Cardiac muscle cell (in vitro differentiated cells and primary cell): ENCODE measurements at regions not wholly inside any gene's neighbourhood (a gene's known extent, or its start where the extent isn't known, plus 50 kb on each side); places are given as distances from the start of the nearest gene placed in this dataset.
A peak's percentile ranks its signal among the peaks of the same experiment; 100 is the strongest.

ENCODE experiments used
- DNase-seq, 2 donors: peaks; one replicate each; pipeline versions ENCODE4 v3.0.0 to v3.0.0-alpha.2; 2010 to 2017; ENCODE audit warnings: low read depth in 1 of 2, low spot score in 1 of 2
- H3K27ac ChIP-seq: fragments of 200-600 bp; sonication (generic); 2 replicates; pipeline ENCODE4 v1.5.1; 2016
- H3K27me3 ChIP-seq: fragments of 200-600 bp; sonication (generic); 2 replicates; pipeline ENCODE4 v1.6.0; 2016; ENCODE audit warnings: control low read depth
- H3K36me3 ChIP-seq: fragments of 200-600 bp; sonication (generic); 2 replicates; pipeline ENCODE4 v1.5.1; 2016; ENCODE audit warnings: control low read depth
- H3K4me1 ChIP-seq: fragments of 200-600 bp; sonication (generic); 2 replicates; pipeline ENCODE4 v1.8.1; 2017; ENCODE audit warnings: low read depth, mild to moderate bottlenecking, mixed run types
- H3K4me3 ChIP-seq: fragments of 200-600 bp; sonication (generic); 2 replicates; pipeline ENCODE4 v1.5.1; 2016; ENCODE audit warnings: mild to moderate bottlenecking
- H3K9me3 ChIP-seq: fragments of 200-600 bp; sonication (generic); 2 replicates; pipeline ENCODE4 v1.5.1; 2017; ENCODE audit warnings: low read depth, mild to moderate bottlenecking, control low read depth
- CTCF ChIP-seq: IDR thresholded peaks from 2 replicates; pipeline ENCODE4 v1.5.1; 2012; ENCODE audit warnings: low read depth, mild to moderate bottlenecking, low read length

GRCh38 chr14:81655423-81656314, 122.0 kb upstream of the SEL1L start:
- no peaks in the 10 kb centered on the region for H3K9me3 ChIP-seq
- no peak overlapping the region for H3K27ac ChIP-seq
- peaks cover 11% of the 10 kb centered on the region for H3K4me1 ChIP-seq
- no peaks in the 10 kb centered on the region for H3K36me3 ChIP-seq
- no peak for TF ChIP-seq CTCF
- no peak for DNase-seq
- no peak overlapping the region for H3K4me3 ChIP-seq
- H3K27me3 ChIP-seq = no peaks in the 10 kb centered on the region

GRCh38 chr14:81656811-81657210, 123.2 kb upstream of the SEL1L start:
- Histone ChIP-seq H3K9me3 (no peaks in the 10 kb centered on the region), H3K4me1 (peaks cover 11% of the 10 kb centered on the region), H3K36me3 (no peaks in the 10 kb centered on the region), H3K27me3 (no peaks in the 10 kb centered on the region), H3K4me3 (no peak overlapping the region), H3K27ac (no peak overlapping the region)
- no peak for TF ChIP-seq CTCF
- DNase-seq = no peak

GRCh38 chr14:81662066-81662465, 128.4 kb upstream of the SEL1L start:
- TF ChIP-seq CTCF = no peak
- no peaks in the 10 kb centered on the region for H3K36me3 ChIP-seq
- peaks cover 13% of the 10 kb centered on the region for H3K4me1 ChIP-seq
- H3K9me3 ChIP-seq = no peaks in the 10 kb centered on the region
- H3K27me3 ChIP-seq = no peaks in the 10 kb centered on the region
- no peak for DNase-seq
- peak overlapping the region; percentile 82 for H3K27ac ChIP-seq
- no peak overlapping the region for H3K4me3 ChIP-seq

- Histone ChIP-seq H3K27ac (peak overlapping the region; percentile 82), H3K4me3 (no peak overlapping the region), H3K36me3 (no peaks in the 10 kb centered on the region), H3K4me1 (peaks cover 13% of the 10 kb centered on the region), H3K9me3 (no peaks in the 10 kb centered on the region), H3K27me3 (no peaks in the 10 kb centered on the region)
- peak in 1 of 2 donors; percentile 22 for DNase-seq
- no peak for TF ChIP-seq CTCF
These were observed 129.0 kb upstream of the SEL1L start for GRCh38 chr14:81662570-81663197.

GRCh38 chr14:81668626-81669274, 135.1 kb upstream of the SEL1L start:
- Histone ChIP-seq H3K4me3 (no peak overlapping the region), H3K36me3 (no peaks in the 10 kb centered on the region), H3K9me3 (no peaks in the 10 kb centered on the region), H3K27me3 (no peaks in the 10 kb centered on the region), H3K4me1 (peaks cover 7% of the 10 kb centered on the region), H3K27ac (no peak overlapping the region)
- no peak for TF ChIP-seq CTCF
- no peak for DNase-seq
